ENCODE measurements at regions not wholly inside any gene's neighbourhood (a gene's known extent, or its start where the extent isn't known, plus 50 kb on each side); places are given as distances from the start of the nearest gene placed in this dataset.

DNA sequence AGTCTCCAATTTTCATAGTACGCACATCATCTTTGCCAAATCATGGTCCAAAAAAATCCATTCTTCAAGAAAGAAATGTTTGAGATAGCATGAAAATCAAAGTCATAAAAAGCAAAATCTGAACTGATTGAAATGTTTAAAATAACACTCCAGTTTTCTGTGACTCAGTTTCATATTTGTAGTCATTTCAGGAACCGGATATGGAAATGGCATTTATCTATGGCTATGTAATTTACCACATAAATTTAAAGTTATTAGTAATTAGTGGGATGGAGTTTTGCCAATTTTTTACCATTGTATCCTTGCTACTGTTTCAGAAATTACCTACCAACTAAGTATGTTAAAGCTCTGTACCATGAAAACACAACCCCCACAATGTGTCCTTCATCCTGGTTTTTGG, 456.6 kb upstream of the ACVR2A start:
- intact Hi-C loops (cut with DNase I) = no loop called here
- Histone ChIP-seq H3K9ac (ENCODE audit: low read length in 3 of 3) (no peak overlapping the region), H3K27ac (ENCODE audit: low read depth in 2 of 2, low read length in 2 of 2) (no peak overlapping the region), H3K4me3 (ENCODE audit: low read length in 3 of 3) (no peak overlapping the region), H3K36me3 (ENCODE audit: control insufficient read depth in 2 of 3, insufficient read depth in 3 of 3, low read length in 3 of 3) (no peaks in the 10 kb centered on the region), H3K4me1 (ENCODE audit: control insufficient read depth in 2 of 3, insufficient read depth in 2 of 3, low read depth in 1 of 3, low read length in 3 of 3) (no peaks in the 10 kb centered on the region), H3K27me3 (ENCODE audit: control insufficient read depth, insufficient read depth, low read length) (no peaks in the 10 kb centered on the region), H3K9me3 (ENCODE audit: control insufficient read depth in 2 of 3, insufficient read depth in 1 of 3, low read length in 3 of 3) (no peaks in the 10 kb centered on the region)
- TF ChIP-seq, protein P1, sequence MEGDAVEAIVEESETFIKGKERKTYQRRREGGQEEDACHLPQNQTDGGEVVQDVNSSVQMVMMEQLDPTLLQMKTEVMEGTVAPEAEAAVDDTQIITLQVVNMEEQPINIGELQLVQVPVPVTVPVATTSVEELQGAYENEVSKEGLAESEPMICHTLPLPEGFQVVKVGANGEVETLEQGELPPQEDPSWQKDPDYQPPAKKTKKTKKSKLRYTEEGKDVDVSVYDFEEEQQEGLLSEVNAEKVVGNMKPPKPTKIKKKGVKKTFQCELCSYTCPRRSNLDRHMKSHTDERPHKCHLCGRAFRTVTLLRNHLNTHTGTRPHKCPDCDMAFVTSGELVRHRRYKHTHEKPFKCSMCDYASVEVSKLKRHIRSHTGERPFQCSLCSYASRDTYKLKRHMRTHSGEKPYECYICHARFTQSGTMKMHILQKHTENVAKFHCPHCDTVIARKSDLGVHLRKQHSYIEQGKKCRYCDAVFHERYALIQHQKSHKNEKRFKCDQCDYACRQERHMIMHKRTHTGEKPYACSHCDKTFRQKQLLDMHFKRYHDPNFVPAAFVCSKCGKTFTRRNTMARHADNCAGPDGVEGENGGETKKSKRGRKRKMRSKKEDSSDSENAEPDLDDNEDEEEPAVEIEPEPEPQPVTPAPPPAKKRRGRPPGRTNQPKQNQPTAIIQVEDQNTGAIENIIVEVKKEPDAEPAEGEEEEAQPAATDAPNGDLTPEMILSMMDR (IDR thresholded peaks at IDR 0.05; ENCODE audit: borderline replicate concordance, extremely low read depth, insufficient read depth) = no peak
- no peak for FAIRE-seq
- no peak for DNase-seq

DNA sequence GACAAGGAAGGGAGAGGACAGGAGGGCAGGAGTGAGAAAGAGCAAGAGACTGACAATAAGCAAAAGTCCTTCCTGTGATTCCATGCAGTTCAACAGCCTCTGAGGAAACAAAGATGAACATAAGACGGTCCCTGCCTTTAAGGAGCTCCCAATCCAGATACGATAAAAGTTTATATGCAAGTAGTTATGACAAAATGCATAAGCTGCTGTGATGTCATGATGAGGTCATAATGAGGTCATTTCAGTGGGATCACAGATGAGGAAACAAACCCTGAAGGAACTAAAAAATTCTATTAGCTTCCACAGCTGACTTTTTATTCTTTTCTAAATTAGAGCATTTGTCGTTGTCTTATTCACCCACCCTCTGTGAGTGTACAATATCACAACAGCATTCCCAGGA, 458.5 kb upstream of the ACVR2A start:
- no peak overlapping the region for H3K9ac ChIP-seq (ENCODE audit: low read length in 3 of 3)
- no peaks in the 10 kb centered on the region for H3K9me3 ChIP-seq (ENCODE audit: control insufficient read depth in 2 of 3, insufficient read depth in 1 of 3, low read length in 3 of 3)
- intact Hi-C loops (cut with DNase I) = no loop called here
- no peak overlapping the region for H3K4me3 ChIP-seq (ENCODE audit: low read length in 3 of 3)
- no peak overlapping the region for H3K27ac ChIP-seq (ENCODE audit: low read depth in 2 of 2, low read length in 2 of 2)
- FAIRE-seq (no peak), DNase-seq (no peak)
- H3K36me3 ChIP-seq (ENCODE audit: control insufficient read depth in 2 of 3, insufficient read depth in 3 of 3, low read length in 3 of 3) = no peaks in the 10 kb centered on the region
- H3K27me3 ChIP-seq (ENCODE audit: control insufficient read depth, insufficient read depth, low read length) = no peaks in the 10 kb centered on the region
- TF ChIP-seq, protein P1 (IDR thresholded peaks at IDR 0.05; ENCODE audit: borderline replicate concordance, extremely low read depth, insufficient read depth) = no peak
- no peaks in the 10 kb centered on the region for H3K4me1 ChIP-seq (ENCODE audit: control insufficient read depth in 2 of 3, insufficient read depth in 2 of 3, low read depth in 1 of 3, low read length in 3 of 3)

DNA sequence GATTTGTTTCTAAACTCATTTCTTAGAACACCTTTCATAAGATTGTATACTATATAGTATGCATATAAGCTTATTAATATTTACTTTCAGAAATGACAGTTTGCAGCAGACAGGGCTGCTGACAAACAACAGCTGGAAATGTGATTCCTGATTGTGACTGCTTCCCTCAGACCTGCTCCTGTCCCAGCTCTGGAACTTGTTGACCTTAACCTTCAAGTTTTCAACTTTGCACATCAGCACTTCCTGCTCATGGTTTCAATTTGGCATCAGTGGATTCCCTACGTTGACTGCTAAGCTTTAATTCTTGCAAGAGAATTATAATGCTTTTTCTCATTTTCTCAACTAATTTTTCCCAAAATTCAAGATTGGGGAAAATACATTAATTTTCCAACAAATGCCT, 459.2 kb upstream of the ACVR2A start:
- Histone ChIP-seq H3K36me3 (ENCODE audit: control insufficient read depth in 2 of 3, insufficient read depth in 3 of 3, low read length in 3 of 3) (no peaks in the 10 kb centered on the region), H3K4me3 (ENCODE audit: low read length in 3 of 3) (no peak overlapping the region), H3K27me3 (ENCODE audit: control insufficient read depth, insufficient read depth, low read length) (no peaks in the 10 kb centered on the region), H3K4me1 (ENCODE audit: control insufficient read depth in 2 of 3, insufficient read depth in 2 of 3, low read depth in 1 of 3, low read length in 3 of 3) (no peaks in the 10 kb centered on the region), H3K27ac (ENCODE audit: low read depth in 2 of 2, low read length in 2 of 2) (no peak overlapping the region), H3K9ac (ENCODE audit: low read length in 3 of 3) (no peak overlapping the region), H3K9me3 (ENCODE audit: control insufficient read depth in 2 of 3, insufficient read depth in 1 of 3, low read length in 3 of 3) (no peaks in the 10 kb centered on the region)
- no peak for FAIRE-seq
- intact Hi-C loops (cut with DNase I) = no loop called here
- DNase-seq = no peak
- TF ChIP-seq, protein P1 (IDR thresholded peaks at IDR 0.05; ENCODE audit: borderline replicate concordance, extremely low read depth, insufficient read depth) = no peak

DNA sequence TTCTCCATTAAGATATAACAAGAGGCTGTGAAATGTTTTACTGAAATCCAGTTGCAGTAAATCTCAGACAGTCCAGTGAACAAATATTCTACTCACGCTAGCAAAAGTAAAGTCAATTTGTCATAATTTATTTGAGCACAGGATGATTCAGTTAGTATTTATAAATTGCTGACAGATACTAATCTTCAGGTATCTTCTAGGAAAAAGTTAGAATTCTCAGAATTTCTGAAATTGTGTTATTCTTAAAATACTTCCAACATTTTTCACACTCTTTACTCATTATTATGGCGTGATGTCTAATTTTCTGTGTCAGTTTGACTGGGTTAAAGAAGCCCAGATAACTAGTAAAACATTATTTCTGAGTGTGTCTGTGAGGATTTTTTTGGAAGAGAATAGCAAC, 460.2 kb upstream of the ACVR2A start:
- no peaks in the 10 kb centered on the region for H3K4me1 ChIP-seq (ENCODE audit: control insufficient read depth in 2 of 3, insufficient read depth in 2 of 3, low read depth in 1 of 3, low read length in 3 of 3)
- no peaks in the 10 kb centered on the region for H3K36me3 ChIP-seq (ENCODE audit: control insufficient read depth in 2 of 3, insufficient read depth in 3 of 3, low read length in 3 of 3)
- H3K9me3 ChIP-seq (ENCODE audit: control insufficient read depth in 2 of 3, insufficient read depth in 1 of 3, low read length in 3 of 3) = no peaks in the 10 kb centered on the region
- no peak overlapping the region for H3K27ac ChIP-seq (ENCODE audit: low read depth in 2 of 2, low read length in 2 of 2)
- intact Hi-C loops (cut with DNase I) = no loop called here
- TF ChIP-seq, protein P1 (IDR thresholded peaks at IDR 0.05; ENCODE audit: borderline replicate concordance, extremely low read depth, insufficient read depth) = no peak
- H3K4me3 ChIP-seq (ENCODE audit: low read length in 3 of 3) = no peak overlapping the region
- DNase-seq (no peak), FAIRE-seq (no peak)
- H3K27me3 ChIP-seq (ENCODE audit: control insufficient read depth, insufficient read depth, low read length) = no peaks in the 10 kb centered on the region
- H3K9ac ChIP-seq (ENCODE audit: low read length in 3 of 3) = no peak overlapping the region

All from kidney (tissue), 13 donors.